Medulla oblongata (tissue), 1 donor: ENCODE measurements at regions not wholly inside any gene's neighbourhood (a gene's known extent, or its start where the extent isn't known, plus 50 kb on each side); places are given as distances from the start of the nearest gene placed in this dataset.

ENCODE experiments used
- DNase-seq: peaks from one replicate; pipeline ENCODE4 v3.0.0-alpha.2; 2015; ENCODE audit errors: extremely low spot score

DNA sequence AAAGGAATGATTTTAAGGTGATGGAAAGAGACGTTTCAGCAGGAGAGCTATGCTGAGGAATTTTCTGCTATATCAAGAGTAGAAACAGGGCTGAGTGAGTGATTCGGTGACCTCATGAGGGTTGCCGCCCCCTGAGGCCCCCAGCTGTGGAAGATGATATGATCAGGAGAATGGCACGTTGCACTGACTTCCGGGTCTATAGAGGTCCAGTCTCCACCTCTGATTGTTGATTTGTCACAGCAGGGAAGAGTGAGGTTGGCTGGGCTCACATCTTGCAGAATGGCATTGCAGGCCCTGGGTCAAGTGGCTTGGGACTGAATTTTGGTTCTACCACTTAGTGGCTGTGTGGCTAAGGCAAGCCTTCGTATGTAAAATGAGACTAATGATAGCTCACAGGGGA is 205.1 kb downstream of the SNX19 start:
- no peak for DNase-seq

DNA sequence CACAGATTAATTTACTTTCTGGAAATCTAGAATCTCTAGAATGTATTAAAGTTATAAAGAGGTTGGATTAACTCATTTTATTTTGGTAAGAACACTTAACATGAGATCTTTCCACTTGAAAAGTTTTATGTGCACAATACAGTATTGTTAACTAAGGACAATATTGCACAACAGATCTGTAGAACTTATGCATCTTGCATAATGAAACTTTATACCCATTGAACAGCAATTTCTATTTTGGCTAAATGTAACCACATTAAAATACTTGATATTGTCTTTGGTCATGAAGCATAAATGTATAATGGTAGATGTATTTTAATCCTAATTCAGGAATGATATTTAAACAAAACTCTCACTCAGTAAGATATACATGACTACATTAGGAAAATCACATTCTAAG is 203.8 kb downstream of the SNX19 start:
- DNase-seq: no peak

DNA sequence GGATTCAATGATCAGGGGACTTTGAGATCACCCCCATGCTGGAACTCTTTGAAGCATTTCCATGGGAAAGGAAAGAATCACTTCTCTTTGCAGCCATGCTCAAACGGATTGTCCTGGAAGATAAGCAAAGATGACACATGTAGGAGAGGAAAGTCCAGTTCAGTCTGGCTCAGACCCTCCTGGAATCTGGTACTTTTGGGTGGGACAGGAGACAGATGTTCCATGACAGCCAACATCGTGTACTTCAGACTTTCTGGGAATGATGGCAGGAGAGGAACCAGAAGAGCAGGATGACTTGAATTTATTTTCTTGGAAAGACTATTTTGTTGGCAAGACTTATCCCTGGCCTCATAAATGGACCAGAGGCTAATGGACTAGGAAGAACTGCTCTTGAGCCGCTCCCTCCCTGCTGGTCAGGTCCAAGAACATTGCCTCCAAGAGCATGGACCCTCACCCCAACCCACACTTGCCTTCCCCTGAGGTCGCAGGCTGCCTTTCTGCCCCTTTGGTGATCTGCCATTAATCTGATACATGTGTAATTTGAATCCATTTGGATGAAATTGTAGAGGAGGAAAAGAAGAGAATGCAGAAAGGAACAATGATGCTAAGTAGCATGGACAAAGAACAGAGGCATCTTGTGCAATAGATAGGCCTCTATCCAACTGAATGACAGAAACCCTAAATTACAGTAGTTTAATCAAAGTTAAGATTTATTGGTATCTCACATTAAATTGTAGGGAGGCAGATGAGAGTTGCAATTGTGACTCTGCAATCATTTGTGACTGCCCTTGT is 201.0 kb downstream of the SNX19 start:
- no peak for DNase-seq

GRCh38 chr11:130715877-130716220 is 200.4 kb downstream of the SNX19 start:
- DNase-seq: no peak

GRCh38 chr11:130718120-130718519 is 198.2 kb downstream of the SNX19 start:
- DNase-seq: no peak

GRCh38 chr11:130719220-130719915 is 196.9 kb downstream of the SNX19 start:
- DNase-seq: no peak

GRCh38 chr11:130720232-130721022 is 195.9 kb downstream of the SNX19 start:
- no peak for DNase-seq

- DNase-seq: no peak
Observed at GRCh38 chr11:130721023-130721681, 195.1 kb downstream of the SNX19 start.

GRCh38 chr11:130721736-130722135 is 194.5 kb downstream of the SNX19 start:
- no peak for DNase-seq

- no peak for DNase-seq
Observed at GRCh38 chr11:130722401-130722800, 193.9 kb downstream of the SNX19 start.

DNA sequence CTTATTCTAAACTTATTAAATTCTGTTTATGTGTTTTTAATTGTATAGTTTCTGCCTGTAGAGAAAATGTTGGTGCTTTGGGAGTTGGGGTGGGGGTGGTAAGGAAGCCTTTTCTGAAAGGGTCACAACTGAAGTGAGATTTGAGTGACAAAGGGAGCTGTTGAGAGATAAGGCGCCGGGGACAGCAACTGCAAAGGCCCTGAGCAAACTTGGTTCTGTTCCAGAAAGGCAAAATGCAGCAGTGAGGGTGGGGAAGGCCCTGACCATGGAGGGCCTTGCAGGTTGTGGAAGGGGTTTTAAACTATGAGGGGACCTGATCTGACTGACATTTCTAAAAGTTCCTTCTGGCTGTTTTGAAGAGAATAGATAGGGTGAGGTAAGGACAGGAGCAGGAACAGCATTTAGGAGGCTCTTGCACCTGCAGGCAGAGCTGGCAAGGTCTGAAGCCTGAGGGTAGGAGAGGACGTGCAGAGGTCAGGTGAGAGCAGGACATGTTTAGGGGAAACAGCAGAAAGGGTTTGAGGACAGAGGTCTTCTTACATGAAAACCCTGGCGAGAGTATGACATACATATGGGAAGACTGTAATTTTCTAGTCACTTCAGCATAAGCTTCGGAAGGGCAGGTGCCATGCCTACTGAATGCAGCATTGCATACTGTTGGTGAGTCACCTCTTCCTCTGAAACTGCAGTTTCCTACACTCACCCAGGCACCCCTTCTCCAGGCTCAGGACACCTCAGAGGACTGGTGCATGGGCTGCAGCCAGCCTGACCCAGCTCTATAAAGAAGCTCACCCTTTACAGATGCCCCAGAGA is 190.7 kb downstream of the SNX19 start:
- DNase-seq: no peak

DNA sequence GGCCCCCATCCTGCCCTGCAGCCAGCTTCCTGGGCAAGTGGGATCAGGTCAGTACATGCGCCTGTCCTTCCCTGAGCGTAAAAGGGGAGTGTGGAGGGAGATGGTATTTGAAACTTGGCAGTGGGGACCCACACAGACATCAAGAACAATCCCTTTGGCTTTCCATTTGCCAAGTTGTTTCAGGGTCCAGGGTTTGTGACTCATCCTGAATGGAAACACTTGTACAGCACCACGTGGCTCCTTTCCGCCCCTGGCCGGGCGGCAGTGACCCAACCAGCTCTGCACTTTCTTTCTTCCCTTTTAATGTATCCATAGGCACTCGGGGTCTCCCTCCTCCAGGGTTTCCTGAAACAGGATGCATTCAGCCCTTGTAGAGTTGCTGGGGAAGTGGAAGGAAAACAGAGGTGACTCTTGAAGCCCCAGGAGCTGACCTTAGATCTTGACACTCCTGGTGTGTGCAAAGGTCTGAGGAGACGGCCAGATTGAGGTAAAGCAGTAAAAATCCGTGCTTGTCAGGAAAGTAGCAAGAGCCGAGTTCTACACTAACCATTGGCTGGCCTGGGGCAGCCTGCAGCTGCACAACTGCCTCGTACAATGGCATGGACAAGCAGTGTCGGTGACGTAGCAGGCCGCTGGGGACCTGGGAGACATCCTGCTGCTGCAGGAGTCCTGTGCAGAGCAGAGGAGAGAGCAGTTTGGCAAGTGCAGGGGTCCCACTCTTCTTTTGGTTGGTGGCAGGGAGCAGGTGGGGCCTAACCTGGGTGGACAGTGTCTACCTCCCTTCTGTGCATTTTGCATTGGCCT is 189.8 kb downstream of the SNX19 start:
- peak; percentile 12 for DNase-seq

DNA sequence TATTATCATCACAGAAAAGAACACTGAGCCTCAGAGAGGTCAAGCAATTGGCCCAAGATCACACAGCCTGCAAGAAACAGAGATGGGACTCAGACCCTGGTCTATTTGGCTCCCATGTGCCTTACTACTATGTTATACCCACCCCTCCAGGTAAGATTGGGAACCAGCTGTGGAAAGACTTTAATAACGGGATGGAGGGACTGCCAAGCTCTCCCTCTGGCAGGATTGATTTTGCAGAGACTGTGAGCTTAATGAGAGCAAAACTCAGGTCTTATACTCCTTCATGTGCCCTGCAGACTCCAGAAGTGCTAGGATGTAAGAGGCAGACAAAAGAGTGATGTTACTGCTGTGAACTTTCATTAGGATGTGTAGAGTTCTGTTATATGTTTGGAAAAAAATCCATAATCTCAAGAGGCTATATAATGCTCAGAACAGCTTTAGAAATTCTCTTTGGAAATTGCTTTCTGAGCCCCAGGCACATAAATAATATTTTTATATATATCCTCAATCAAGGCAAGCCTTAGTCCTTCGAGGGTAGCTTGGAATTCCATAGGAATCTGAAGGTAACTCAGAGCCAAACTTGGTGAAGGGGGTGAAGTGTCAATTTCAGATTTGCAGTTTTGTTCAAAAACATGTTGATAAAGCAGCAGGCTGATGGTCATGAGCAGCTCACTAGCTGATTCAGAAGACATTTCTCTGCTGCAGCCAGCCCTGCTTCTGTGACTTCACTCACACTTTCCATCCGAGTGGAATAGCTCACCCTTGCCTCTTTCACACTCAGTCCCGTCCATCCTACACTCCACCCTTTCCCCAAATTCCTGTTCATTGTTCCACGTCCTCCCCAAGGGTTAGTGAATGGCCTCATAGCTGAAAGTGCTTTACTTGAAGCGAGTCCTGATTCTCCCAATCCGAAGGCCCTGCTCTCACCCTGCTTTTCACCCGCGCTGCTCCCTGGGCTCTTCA is 188.8 kb downstream of the SNX19 start:
- DNase-seq: no peak

DNA sequence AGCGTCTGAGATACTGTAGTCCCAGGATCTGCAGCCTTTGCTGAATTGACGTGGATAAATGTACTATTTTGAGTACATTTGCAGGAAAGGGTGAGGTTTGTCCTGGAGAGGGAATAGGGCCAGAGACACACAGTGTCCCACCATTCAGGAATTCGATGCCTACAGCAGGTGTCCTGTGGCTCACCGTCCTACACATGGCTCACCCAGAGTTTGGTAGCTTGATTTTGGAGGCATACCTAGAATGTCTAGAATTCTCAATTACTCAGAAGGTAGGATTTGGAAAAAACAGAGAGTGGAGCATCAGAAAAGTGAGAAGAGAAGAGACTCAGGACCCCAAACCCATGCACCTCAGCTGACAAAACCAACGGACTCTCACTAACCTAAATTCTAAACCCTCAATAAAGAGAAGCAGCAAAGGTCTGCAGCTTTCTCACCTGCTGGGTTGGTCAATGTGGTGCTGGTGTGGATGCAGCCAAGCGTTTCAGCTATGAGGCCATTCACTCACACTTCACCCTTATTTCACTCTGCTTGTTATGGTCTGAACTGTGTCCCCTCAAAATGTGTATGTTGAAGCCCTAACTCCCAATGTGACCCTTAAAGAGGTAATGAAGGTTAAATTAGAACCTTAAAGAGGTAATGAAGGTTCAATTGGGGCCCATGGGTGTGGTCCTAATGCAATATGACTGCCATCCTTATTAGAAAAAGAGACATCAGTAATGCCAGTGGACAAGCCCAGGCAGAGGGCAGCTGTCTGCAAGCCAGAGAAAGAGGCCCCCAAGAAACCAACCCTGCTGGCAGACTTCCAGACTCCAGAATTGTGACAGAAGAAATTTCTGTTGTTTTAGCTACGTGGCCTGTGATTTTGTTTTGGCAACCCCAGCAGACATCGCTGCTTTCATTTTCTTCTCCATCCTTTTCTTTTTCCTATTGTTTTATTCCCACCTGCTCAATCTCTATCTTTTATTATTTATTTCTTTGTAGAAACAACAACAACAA is 187.8 kb downstream of the SNX19 start:
- no peak for DNase-seq

GRCh38 chr11:130729193-130729592 is 187.1 kb downstream of the SNX19 start:
- DNase-seq: no peak

- no peak for DNase-seq
Observed at GRCh38 chr11:130729678-130730300, 186.5 kb downstream of the SNX19 start.

DNA sequence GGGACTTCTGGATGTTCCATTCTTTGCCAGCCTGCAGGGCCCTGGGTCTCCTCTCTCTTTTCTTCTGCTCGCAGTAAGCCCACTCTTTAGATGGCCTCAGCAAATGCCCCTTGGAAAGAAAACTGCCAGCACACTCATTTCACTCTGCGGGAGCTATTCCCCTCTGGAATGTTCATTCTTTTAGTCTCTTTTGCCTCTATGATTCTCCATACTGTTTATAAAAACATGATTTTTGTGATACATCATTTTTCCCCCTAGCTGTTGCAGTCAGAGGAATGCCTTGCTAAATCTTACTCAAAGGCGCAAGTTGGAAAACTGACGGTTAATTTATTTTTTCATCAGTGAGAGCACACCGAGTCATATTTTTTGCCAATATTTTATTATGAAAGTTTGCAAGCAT is 184.9 kb downstream of the SNX19 start:
- no peak for DNase-seq

GRCh38 chr11:130732476-130732875 is 183.8 kb downstream of the SNX19 start:
- no peak for DNase-seq
